Naive thymus-derived CD4-positive, alpha-beta T cell (primary cell): ENCODE measurements at regions not wholly inside any gene's neighbourhood (a gene's known extent, or its start where the extent isn't known, plus 50 kb on each side); places are given as distances from the start of the nearest gene placed in this dataset.
A peak's percentile ranks its signal among the peaks of the same experiment; 100 is the strongest.

ENCODE experiments used
- ATAC-seq: fragments of 150-1000 bp; cut with Tn5 transposase; 2 replicates; pipeline ENCODE4 v1.10.0; 2021; ENCODE audit warnings: mild to moderate bottlenecking, moderate library complexity
- CTCF ChIA-PET: fragments of 350-600 bp; sonication (Branson Sonifier 250); formaldehyde crosslinking; loops from one replicate; lab custom pipeline; 2021; ENCODE audit warnings: antibody characterized with exemption; lab: Charles Lee
- POLR2A ChIA-PET: fragments of 350-600 bp; sonication (Branson Sonifier 250); formaldehyde crosslinking; loops from one replicate; lab custom pipeline; 2021; ENCODE audit warnings: antibody characterized with exemption, inconsistent platforms; lab: Charles Lee
- DNase-seq, 9 donors: peaks; one replicate each; pipeline versions ENCODE4 v3.0.0 to v3.0.0-alpha.2; 2020 to 2022; ENCODE audit warnings: mixed read lengths in 1 of 9
- H3K27ac ChIP-seq: one replicate; pipeline ENCODE4 v1.7.0; 2013; ENCODE audit warnings: mild to moderate bottlenecking, low read depth, low read length, moderate library complexity
- H3K27me3 ChIP-seq, 2 donors: one replicate each; pipeline ENCODE4 v1.7.0; 2013; ENCODE audit warnings: low read length in 2 of 2, mild to moderate bottlenecking in 2 of 2, moderate library complexity in 2 of 2; ENCODE audit not compliant: control insufficient read depth in 2 of 2, insufficient read depth in 2 of 2
- H3K36me3 ChIP-seq, 3 experiments: 1 replicate in 2 of 3; 2 replicates in 1 of 3; pipeline ENCODE4 v1.7.0; 2013; ENCODE audit warnings: low read length in 3 of 3, mild to moderate bottlenecking in 3 of 3, moderate library complexity in 1 of 3; ENCODE audit not compliant: insufficient read depth in 3 of 3, control insufficient read depth in 2 of 3
- H3K4me1 ChIP-seq, 2 donors: one replicate each; pipeline ENCODE4 v1.7.0; 2013; ENCODE audit warnings: low read length in 2 of 2, mild to moderate bottlenecking in 2 of 2, moderate library complexity in 1 of 2; ENCODE audit not compliant: control insufficient read depth in 2 of 2, insufficient read depth in 2 of 2
- H3K4me3 ChIP-seq: 2 replicates; pipeline ENCODE4 v1.7.0; 2013; ENCODE audit warnings: mild to moderate bottlenecking, low read length
- H3K9me3 ChIP-seq, 3 experiments: 1 replicate in 2 of 3; 2 replicates in 1 of 3; pipeline ENCODE4 v1.7.0; 2013; ENCODE audit warnings: low read length in 3 of 3; ENCODE audit not compliant: control insufficient read depth in 2 of 3
- H3K27ac Mint-ChIP-seq, 9 donors: one replicate each; pipeline ENCODE4 v1.8.0; 2020 to 2022; ENCODE audit warnings: mixed read lengths in 9 of 9, mild to moderate bottlenecking in 8 of 9, moderate library complexity in 5 of 9, inconsistent platforms in 2 of 9
- H3K27me3 Mint-ChIP-seq, 5 donors: one replicate each; pipeline ENCODE4 v1.8.0; 2021 to 2022; ENCODE audit warnings: mixed read lengths in 5 of 5, mild to moderate bottlenecking in 1 of 5
- H3K36me3 Mint-ChIP-seq, 5 donors: one replicate each; pipeline ENCODE4 v1.8.0; 2020 to 2022; ENCODE audit warnings: mixed read lengths in 5 of 5, mild to moderate bottlenecking in 3 of 5, inconsistent platforms in 1 of 5
- H3K4me1 Mint-ChIP-seq, 7 donors: one replicate each; pipeline ENCODE4 v1.8.0; 2020 to 2022; ENCODE audit warnings: mixed read lengths in 7 of 7, mild to moderate bottlenecking in 3 of 7, inconsistent platforms in 1 of 7
- H3K4me3 Mint-ChIP-seq, 10 donors: one replicate each; pipeline ENCODE4 v1.8.0; 2020 to 2022; ENCODE audit warnings: mild to moderate bottlenecking in 10 of 10, mixed read lengths in 10 of 10, moderate library complexity in 6 of 10, inconsistent platforms in 2 of 10
- H3K9me3 Mint-ChIP-seq, 11 donors: one replicate each; pipeline ENCODE4 v1.8.0; 2020 to 2022; ENCODE audit warnings: mixed read lengths in 11 of 11, mild to moderate bottlenecking in 4 of 11, inconsistent platforms in 1 of 11, moderate library complexity in 1 of 11
- intact Hi-C, 2 donors: fragments of 100-400 bp; cut with micrococcal nuclease; formaldehyde crosslinking; loops; one replicate each; pipeline ENCODE4 v1.15.1; 2023

- Mint-ChIP-seq H3K36me3 (no peaks in the 10 kb centered on the region), H3K4me1 (no peaks in the 10 kb centered on the region), H3K4me3 (no peak overlapping the region), H3K9me3 (peaks cover 0 to 8% (median 6%) of the 10 kb centered on the region in 11 donors), H3K27me3 (peaks cover 0 to 16% (median 8%) of the 10 kb centered on the region in 5 donors), H3K27ac (no peak overlapping the region)
- no peaks in the 10 kb centered on the region for H3K27me3 ChIP-seq
- POLR2A ChIA-PET, result no interaction called here
- H3K9me3 ChIP-seq, result no peaks in the 10 kb centered on the region
- CTCF ChIA-PET, result no interaction called here
- H3K4me1 ChIP-seq, result no peaks in the 10 kb centered on the region
- no peak overlapping the region for H3K4me3 ChIP-seq
- no peak for ATAC-seq
- DNase-seq, result no peak
- H3K36me3 ChIP-seq, result no peaks in the 10 kb centered on the region
- intact Hi-C loops, result no loop called here
- no peak overlapping the region for H3K27ac ChIP-seq
These were observed 325.6 kb downstream of the THBS2 start for GRCh38 chr6:168928012-168928411.

DNA sequence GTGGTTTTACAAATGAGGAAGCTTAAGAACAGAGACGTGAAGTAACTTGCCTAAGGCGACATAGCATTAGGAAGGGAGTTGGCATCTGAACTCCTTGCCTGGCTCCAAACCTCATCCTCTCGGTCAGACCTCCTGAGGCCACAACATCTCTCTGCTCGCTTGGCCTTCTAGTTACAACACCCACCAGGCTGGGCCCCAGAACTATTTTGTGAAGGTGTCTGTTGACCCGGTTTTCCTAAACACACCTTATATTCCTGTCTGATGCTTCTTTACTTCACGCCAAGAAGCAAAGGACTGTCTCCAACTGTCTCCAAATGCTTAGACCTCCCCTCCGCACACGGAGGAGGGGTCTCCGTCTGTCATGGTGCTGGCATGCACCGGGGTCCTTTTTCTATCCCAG is 326.6 kb downstream of the THBS2 start:
- H3K4me1 ChIP-seq, result no peaks in the 10 kb centered on the region
- Mint-ChIP-seq H3K27ac (no peak overlapping the region), H3K4me1 (no peaks in the 10 kb centered on the region), H3K4me3 (no peak overlapping the region), H3K9me3 (peaks cover 0 to 8% (median 6%) of the 10 kb centered on the region in 11 donors), H3K36me3 (no peaks in the 10 kb centered on the region), H3K27me3 (peaks cover 0 to 16% (median 8%) of the 10 kb centered on the region in 5 donors)
- ATAC-seq (no peak), DNase-seq (no peak)
- intact Hi-C loops, result no loop called here
- no peaks in the 10 kb centered on the region for H3K9me3 ChIP-seq
- H3K36me3 ChIP-seq, result no peaks in the 10 kb centered on the region
- no peaks in the 10 kb centered on the region for H3K27me3 ChIP-seq
- ChIA-PET CTCF (no interaction called here), POLR2A (no interaction called here)
- no peak overlapping the region for H3K4me3 ChIP-seq
- no peak overlapping the region for H3K27ac ChIP-seq

DNA sequence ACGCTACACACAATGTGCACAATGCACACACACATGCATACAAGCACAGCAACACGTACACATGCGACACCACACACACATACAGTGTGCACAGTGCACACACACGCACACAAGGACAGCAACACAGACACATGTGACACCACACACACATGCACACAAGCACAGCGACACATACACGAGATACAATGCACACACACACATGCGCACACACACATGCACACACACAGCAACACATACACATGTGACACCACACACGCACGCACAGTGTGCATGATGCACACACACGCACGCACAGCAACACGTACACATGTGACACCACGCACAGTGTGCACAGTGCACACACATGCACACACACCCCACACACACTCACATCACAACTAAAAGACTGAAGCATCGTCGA is 327.3 kb downstream of the THBS2 start:
- no peaks in the 10 kb centered on the region for H3K27me3 ChIP-seq
- H3K4me1 ChIP-seq, result no peaks in the 10 kb centered on the region
- CTCF ChIA-PET, result no interaction called here
- H3K9me3 ChIP-seq, result no peaks in the 10 kb centered on the region
- intact Hi-C loops, result no loop called here
- H3K4me3 ChIP-seq, result no peak overlapping the region
- peaks cover 0 to 16% (median 8%) of the 10 kb centered on the region in 5 donors for H3K27me3 Mint-ChIP-seq
- H3K27ac Mint-ChIP-seq, result no peak overlapping the region
- H3K27ac ChIP-seq, result no peak overlapping the region
- ATAC-seq, result no peak
- no peaks in the 10 kb centered on the region for H3K36me3 ChIP-seq
- POLR2A ChIA-PET, result no interaction called here
- DNase-seq, result no peak
- no peak overlapping the region for H3K4me3 Mint-ChIP-seq
- no peaks in the 10 kb centered on the region for H3K36me3 Mint-ChIP-seq
- H3K4me1 Mint-ChIP-seq, result no peaks in the 10 kb centered on the region
- peaks cover 0 to 8% (median 6%) of the 10 kb centered on the region in 11 donors for H3K9me3 Mint-ChIP-seq

- Histone ChIP-seq H3K27me3 (no peaks in the 10 kb centered on the region), H3K4me3 (no peak overlapping the region), H3K27ac (no peak overlapping the region), H3K4me1 (no peaks in the 10 kb centered on the region), H3K36me3 (no peaks in the 10 kb centered on the region), H3K9me3 (no peaks in the 10 kb centered on the region)
- H3K4me3 Mint-ChIP-seq, result no peak overlapping the region
- ChIA-PET CTCF (no interaction called here), POLR2A (no interaction called here)
- H3K4me1 Mint-ChIP-seq, result no peaks in the 10 kb centered on the region
- ATAC-seq, result no peak
- H3K36me3 Mint-ChIP-seq, result no peaks in the 10 kb centered on the region
- H3K9me3 Mint-ChIP-seq, result peaks cover 0 to 8% (median 6%) of the 10 kb centered on the region in 11 donors
- H3K27me3 Mint-ChIP-seq, result peaks cover 0 to 19% (median 8%) of the 10 kb centered on the region in 5 donors
- H3K27ac Mint-ChIP-seq, result peak overlapping the region in 1 of 9 donors; percentile 54
- intact Hi-C loops, result no loop called here
- no peak for DNase-seq
These were observed 328.0 kb downstream of the THBS2 start for GRCh38 chr6:168925671-168926070.

DNA sequence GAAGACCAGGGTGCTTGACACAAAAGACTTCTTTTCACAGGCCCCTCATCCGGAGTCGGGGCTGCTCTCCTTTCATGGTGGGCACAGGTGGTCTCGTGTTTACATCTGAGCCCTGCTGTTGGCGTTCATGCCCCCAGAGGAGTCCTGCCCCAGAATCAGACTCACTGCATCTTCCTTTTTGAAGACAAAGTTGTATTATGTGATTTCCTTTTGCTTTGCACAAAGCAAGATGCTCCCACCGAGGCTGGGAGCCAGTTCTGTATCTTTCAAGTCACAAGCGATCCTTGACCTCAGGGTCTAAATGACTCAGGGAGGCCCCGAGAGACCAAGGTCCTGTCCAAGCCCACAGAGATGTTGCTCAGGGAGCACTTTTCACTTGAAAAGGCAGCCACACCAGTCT is 330.5 kb downstream of the THBS2 start:
- intact Hi-C loops, result no loop called here

DNA sequence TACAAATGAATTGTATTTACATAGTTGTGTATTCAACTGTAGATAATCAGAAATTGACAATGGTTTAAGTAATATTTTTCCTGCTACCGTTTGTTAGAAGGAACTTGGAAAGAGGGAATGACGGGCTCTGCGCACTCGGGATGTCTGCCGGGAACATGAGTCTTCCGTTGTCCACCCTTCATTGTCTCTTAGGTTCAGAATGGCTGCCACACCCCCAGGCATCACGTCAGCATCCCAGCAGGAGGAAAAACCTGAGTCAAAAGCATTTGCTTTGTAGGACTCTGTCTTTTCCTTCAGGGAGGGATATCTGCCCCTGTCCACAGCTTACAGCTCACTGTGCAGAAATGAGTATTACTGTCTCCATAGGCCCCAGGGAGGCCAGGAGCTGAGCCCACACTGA is 331.2 kb downstream of the THBS2 start:
- Histone ChIP-seq H3K36me3 (no peaks in the 10 kb centered on the region), H3K9me3 (no peaks in the 10 kb centered on the region), H3K27ac (no peak overlapping the region), H3K4me3 (no peak overlapping the region), H3K27me3 (no peaks in the 10 kb centered on the region), H3K4me1 (no peaks in the 10 kb centered on the region)
- intact Hi-C loops, result no loop called here
- Mint-ChIP-seq H3K36me3 (no peaks in the 10 kb centered on the region), H3K27me3 (peaks cover 0 to 17% (median 8%) of the 10 kb centered on the region in 5 donors), H3K4me3 (no peak overlapping the region), H3K4me1 (peaks cover 0 to 4% (median 0%) of the 10 kb centered on the region in 7 donors), H3K9me3 (peaks cover 0 to 7% (median 3%) of the 10 kb centered on the region in 11 donors), H3K27ac (no peak overlapping the region)
- ChIA-PET CTCF (no interaction called here), POLR2A (no interaction called here)
- ATAC-seq, result no peak
- DNase-seq, result no peak

More for the DNA sequence above, 330.5 kb downstream of the THBS2 start:
- POLR2A ChIA-PET, result no interaction called here
- Mint-ChIP-seq H3K9me3 (peaks cover 0 to 7% (median 3%) of the 10 kb centered on the region in 11 donors), H3K27ac (no peak overlapping the region), H3K4me1 (peaks cover 0 to 4% (median 0%) of the 10 kb centered on the region in 7 donors), H3K36me3 (no peaks in the 10 kb centered on the region), H3K4me3 (no peak overlapping the region), H3K27me3 (peaks cover 0 to 19% (median 8%) of the 10 kb centered on the region in 5 donors)
- ATAC-seq (no peak), DNase-seq (no peak)
- no peaks in the 10 kb centered on the region for H3K4me1 ChIP-seq
- CTCF ChIA-PET, result no interaction called here
- H3K27ac ChIP-seq, result no peak overlapping the region
- H3K4me3 ChIP-seq, result no peak overlapping the region
- no peaks in the 10 kb centered on the region for H3K27me3 ChIP-seq
- H3K36me3 ChIP-seq, result no peaks in the 10 kb centered on the region
- H3K9me3 ChIP-seq, result no peaks in the 10 kb centered on the region

DNA sequence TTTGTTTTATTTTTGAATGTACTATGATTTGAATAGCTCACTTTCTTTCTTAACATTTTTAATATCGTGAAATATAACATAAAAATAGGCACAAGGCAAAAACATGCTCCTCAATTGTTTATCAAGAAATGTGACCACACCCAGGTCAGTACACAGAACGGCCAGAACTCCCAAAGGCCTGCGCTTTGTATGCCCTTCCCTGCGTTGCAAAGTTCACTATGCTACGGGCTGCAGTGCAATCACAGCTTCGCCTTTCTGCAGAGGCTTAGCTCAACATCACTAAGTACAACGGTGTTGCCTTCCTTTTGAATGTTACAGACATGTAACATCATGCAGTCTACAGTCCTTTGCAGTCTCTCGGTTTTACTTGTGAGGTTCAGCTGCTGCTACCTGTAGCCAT is 333.4 kb downstream of the THBS2 start:
- Mint-ChIP-seq H3K36me3 (no peaks in the 10 kb centered on the region), H3K27ac (no peak overlapping the region), H3K9me3 (no peaks in the 10 kb centered on the region), H3K4me1 (peaks cover 0 to 4% (median 0%) of the 10 kb centered on the region in 7 donors), H3K4me3 (no peak overlapping the region), H3K27me3 (peaks cover 0 to 4% (median 0%) of the 10 kb centered on the region in 5 donors)
- ChIA-PET POLR2A (no interaction called here), CTCF (no interaction called here)
- intact Hi-C loops, result no loop called here
- H3K4me1 ChIP-seq, result no peaks in the 10 kb centered on the region
- H3K36me3 ChIP-seq, result no peaks in the 10 kb centered on the region
- no peaks in the 10 kb centered on the region for H3K27me3 ChIP-seq
- DNase-seq, result no peak
- no peak overlapping the region for H3K4me3 ChIP-seq
- no peaks in the 10 kb centered on the region for H3K9me3 ChIP-seq
- H3K27ac ChIP-seq, result no peak overlapping the region
- no peak for ATAC-seq
